Sigmoid colon (tissue), 4 donors: ENCODE measurements at regions not wholly inside any gene's neighbourhood (a gene's known extent, or its start where the extent isn't known, plus 50 kb on each side); places are given as distances from the start of the nearest gene placed in this dataset.

ENCODE experiments used
- CTCF ChIP-seq, 4 experiments: fragments of 450-650 bp in 3 of 4; fragments of 200-600 bp in 1 of 4; IDR thresholded peaks; one replicate each; pipeline ENCODE4 v1.5.1; 2016 to 2019; ENCODE audit warnings: antibody characterized with exemption in 4 of 4, mild to moderate bottlenecking in 3 of 4, moderate library complexity in 2 of 4
- EP300 ChIP-seq, 4 donors: sonication (generic); formaldehyde crosslinking; IDR thresholded peaks; one replicate each; pipeline ENCODE4 v1.6.1; 2017; ENCODE audit warnings: antibody characterized with exemption in 4 of 4
- POLR2A ChIP-seq, 2 donors: fragments of 450-650 bp; IDR thresholded peaks; one replicate each; pipeline ENCODE4 v1.6.1; 2016; ENCODE audit warnings: antibody characterized with exemption in 2 of 2, mild to moderate bottlenecking in 2 of 2, moderate library complexity in 2 of 2

GRCh38 chr3:94787734-94788270, 724.9 kb downstream of the NSUN3 start:
- no peak for TF ChIP-seq POLR2A (IDR thresholded peaks at IDR 0.05)
- no peak for TF ChIP-seq CTCF (IDR thresholded peaks at IDR 0.05)
- no peak for TF ChIP-seq EP300 (IDR thresholded peaks at IDR 0.05)
